Activated CD4-positive, CD25-positive, alpha-beta regulatory T cell treated with anti-CD3 and anti-CD28 coated beads, Interleukin-2, amount 50 U/mL, for 24 hours (primary cell): ENCODE measurements at regions not wholly inside any gene's neighbourhood (a gene's known extent, or its start where the extent isn't known, plus 50 kb on each side); places are given as distances from the start of the nearest gene placed in this dataset.

ENCODE experiments used
- ATAC-seq, 2 donors: fragments of 150-1000 bp; cut with Tn5 transposase; one replicate each; pipeline ENCODE4 v1.10.0; 2021; ENCODE audit warnings: mild to moderate bottlenecking in 1 of 2, moderate library complexity in 1 of 2

GRCh38 chr18:78639006-78639950 lies 340.3 kb upstream of the SALL3 start:
- ATAC-seq: no peak

GRCh38 chr18:78640246-78640995 lies 339.2 kb upstream of the SALL3 start:
- ATAC-seq: no peak

DNA sequence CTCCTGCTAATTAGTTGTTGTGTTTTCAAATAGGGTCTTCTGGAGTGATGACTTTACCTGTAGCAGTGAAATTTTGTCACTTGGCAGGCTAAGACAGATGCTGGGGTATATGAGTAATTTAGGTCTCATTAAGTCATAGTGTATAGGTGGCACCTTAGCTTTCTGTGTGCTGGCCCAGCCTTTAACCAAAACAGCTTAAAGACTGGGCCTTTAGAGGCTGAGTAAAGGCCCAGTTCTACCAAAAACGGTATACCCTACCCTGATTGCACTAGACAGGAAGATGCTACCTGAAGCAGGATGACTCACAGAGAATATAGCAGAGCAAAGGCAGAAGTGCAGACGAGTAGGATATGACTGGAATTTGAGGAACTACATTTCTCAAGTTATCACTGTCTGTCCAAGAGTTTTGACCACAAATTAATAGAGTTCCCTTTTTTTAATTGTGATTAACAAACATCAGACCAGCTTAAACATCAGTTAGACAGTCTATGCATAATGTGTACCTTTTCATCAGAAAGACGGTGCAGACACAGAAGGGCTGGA lies 337.9 kb upstream of the SALL3 start:
- no peak for ATAC-seq

- no peak for ATAC-seq
These were observed 337.2 kb upstream of the SALL3 start for GRCh38 chr18:78642296-78642951.

- no peak for ATAC-seq
These were observed 336.6 kb upstream of the SALL3 start for GRCh38 chr18:78643004-78643403.

- no peak for ATAC-seq
These were observed 335.6 kb upstream of the SALL3 start for GRCh38 chr18:78643981-78644380.

DNA sequence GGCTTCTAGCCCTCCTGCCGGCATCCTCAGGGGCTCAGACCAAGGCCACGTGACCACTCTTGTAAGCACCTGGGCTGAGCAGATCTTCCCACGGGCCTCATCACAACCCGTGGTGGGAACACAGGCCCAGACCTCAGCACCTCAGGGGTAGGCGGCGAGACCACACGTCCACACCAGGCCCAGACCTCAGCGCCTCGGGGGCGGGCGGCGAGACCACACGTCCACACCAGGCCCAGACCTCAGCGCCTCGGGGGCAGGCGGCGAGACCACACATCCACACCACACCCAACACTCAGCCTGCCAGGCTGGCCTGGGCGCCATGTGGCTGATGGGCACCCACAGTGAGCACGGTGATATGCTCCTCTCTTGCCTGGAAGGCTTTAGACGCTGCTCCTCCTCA lies 334.4 kb upstream of the SALL3 start:
- no peak for ATAC-seq

DNA sequence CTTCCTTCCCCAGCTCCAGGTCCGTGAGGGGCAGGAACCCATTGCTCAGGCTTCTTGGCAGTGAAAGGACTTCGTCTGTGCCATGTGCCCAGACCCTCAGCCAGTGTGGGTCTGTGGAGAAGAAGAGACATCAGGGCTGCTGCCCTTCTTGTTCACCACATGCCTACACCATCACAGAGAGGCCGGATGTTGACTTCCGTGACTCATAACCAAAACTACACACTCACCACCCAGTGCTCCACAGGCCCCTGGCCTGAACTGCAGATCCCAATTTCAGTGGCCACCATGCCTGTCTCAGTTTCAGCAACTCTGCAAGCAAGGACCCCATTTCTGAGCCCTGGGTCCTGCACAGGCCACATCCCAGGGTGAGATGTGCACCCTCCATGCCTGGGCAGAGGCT lies 332.6 kb upstream of the SALL3 start:
- no peak for ATAC-seq

GRCh38 chr18:78649421-78649820 lies 330.2 kb upstream of the SALL3 start:
- no peak for ATAC-seq

DNA sequence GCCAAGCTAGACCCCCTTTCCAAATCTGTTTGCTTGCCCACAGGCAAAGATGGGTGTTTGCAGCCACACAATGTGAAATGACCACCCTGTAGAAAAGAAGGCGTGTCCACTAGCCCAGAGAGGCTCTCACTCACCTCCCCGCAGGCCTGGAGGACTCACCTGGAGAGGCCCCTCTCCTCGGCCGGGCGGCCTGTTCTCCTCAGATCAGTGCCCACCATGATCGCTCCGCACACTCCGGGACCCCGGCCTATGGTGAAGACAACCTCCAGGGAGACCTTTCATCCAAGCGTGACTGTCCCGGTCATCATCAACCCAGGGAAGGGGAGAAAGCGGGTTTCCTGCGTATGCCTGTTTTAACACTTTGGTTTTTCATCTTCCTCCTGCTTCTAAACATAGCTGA lies 328.7 kb upstream of the SALL3 start:
- no peak for ATAC-seq

GRCh38 chr18:78652001-78652545 lies 327.5 kb upstream of the SALL3 start:
- ATAC-seq: no peak

- no peak for ATAC-seq
These were observed 323.7 kb upstream of the SALL3 start for GRCh38 chr18:78655921-78656320.

- no peak for ATAC-seq
These were observed 323.2 kb upstream of the SALL3 start for GRCh38 chr18:78656346-78656925.

- no peak for ATAC-seq
These were observed 321.1 kb upstream of the SALL3 start for GRCh38 chr18:78658531-78658930.

GRCh38 chr18:78659057-78659456 lies 320.6 kb upstream of the SALL3 start:
- ATAC-seq: no peak

- no peak for ATAC-seq
These were observed 319.9 kb upstream of the SALL3 start for GRCh38 chr18:78659748-78660147.

GRCh38 chr18:78660311-78660710 lies 319.3 kb upstream of the SALL3 start:
- no peak for ATAC-seq

DNA sequence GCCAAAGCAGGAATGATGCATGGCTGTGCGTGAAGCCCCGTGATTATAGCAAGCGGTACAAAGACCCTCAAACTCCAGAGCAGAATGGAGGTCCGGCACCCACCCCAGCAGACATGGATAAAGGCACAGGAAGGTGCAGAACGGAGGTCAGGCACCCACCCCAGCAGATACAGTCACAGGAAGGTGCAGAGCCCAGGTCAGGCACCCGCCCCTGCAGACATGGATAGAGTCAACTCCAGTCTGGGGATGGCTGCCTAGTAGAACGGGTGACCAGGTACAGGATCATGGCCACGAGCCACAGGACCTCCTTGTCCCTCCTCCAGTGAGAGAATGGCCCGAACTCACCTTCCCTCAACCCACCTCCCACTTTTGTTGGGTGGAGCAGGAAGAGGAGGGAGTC lies 318.3 kb upstream of the SALL3 start:
- no peak for ATAC-seq

- ATAC-seq: no peak
These were observed 316.7 kb upstream of the SALL3 start for GRCh38 chr18:78662879-78663278.

DNA sequence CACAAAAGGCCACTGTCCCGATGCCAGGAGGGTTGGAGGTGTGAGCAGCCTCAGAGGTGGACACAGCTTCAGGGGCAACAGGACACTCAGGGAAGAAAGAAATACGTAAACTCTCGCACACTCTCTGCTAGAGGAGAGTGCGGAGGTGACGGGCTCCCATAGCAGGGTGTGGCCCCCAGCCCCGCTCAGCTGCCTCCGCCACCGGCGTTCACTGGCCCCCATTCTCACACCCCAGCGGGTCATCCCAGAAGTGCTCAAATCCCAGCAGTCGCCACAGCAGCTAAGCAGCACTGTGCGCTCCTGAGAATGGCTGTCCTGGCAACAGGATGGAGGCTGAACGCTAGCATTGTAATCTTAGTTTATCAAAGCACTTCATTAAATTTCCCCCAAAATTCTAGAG lies 315.6 kb upstream of the SALL3 start:
- ATAC-seq: no peak

GRCh38 chr18:78664848-78665247 lies 314.8 kb upstream of the SALL3 start:
- ATAC-seq: no peak

DNA sequence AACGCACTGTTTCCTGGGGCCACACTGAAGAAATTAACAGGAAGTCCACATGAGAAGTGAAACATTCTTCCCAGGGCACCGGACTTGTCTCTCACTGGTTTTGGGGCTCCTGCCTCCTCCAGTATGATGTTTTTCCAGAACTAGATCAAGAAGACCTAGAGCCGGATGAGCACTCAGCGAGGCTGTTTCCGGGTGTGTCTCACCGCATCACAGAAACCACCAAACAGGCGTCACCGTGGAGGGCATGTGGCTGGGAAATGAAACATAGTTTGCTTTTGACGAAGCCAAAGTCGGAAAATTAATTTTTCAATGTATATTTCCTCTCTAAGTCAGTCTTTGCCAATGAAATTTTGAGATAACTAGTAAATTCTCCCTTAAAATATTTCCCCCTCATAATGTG lies 314.0 kb upstream of the SALL3 start:
- ATAC-seq: no peak
